DOHH2 (cell line): ENCODE measurements at regions not wholly inside any gene's neighbourhood (a gene's known extent, or its start where the extent isn't known, plus 50 kb on each side); places are given as distances from the start of the nearest gene placed in this dataset.

Experiments used
- H3F3A ChIP-seq: fragments of 200-600 bp; sonication (generic), shearing (Covaris generic); 2 replicates; pipeline ENCODE4 v1.6.0; 2016; ENCODE audit warnings: antibody characterized with exemption, mild to moderate bottlenecking; ENCODE audit not compliant: control insufficient read depth, insufficient read depth
- H3K27ac ChIP-seq: fragments of 200-600 bp; sonication (generic); 2 replicates; pipeline ENCODE4 v1.5.1; 2014; ENCODE audit warnings: low read depth, mild to moderate bottlenecking, low read length, moderate library complexity
- H3K27me3 ChIP-seq: fragments of 200-600 bp; sonication (generic); 2 replicates; pipeline ENCODE4 v1.6.1; 2014; ENCODE audit warnings: mild to moderate bottlenecking, low read length, mixed read lengths; ENCODE audit not compliant: control insufficient read depth
- H3K36me3 ChIP-seq: fragments of 200-600 bp; sonication (generic); 2 replicates; pipeline ENCODE4 v1.6.1; 2014; ENCODE audit warnings: mild to moderate bottlenecking, low read length, moderate library complexity, mixed read lengths; ENCODE audit not compliant: control insufficient read depth
- H3K4me1 ChIP-seq: fragments of 200-600 bp; sonication (generic); 2 replicates; pipeline ENCODE4 v1.6.1; 2014; ENCODE audit warnings: mild to moderate bottlenecking, low read length, mixed read lengths; ENCODE audit not compliant: control insufficient read depth
- H3K4me2 ChIP-seq: fragments of 200-600 bp; sonication (generic); 2 replicates; pipeline ENCODE4 v1.6.0; 2014; ENCODE audit warnings: mild to moderate bottlenecking, low read length, moderate library complexity
- H3K4me3 ChIP-seq: fragments of 200-600 bp; sonication (generic); 2 replicates; pipeline ENCODE4 v1.5.1; 2014; ENCODE audit warnings: mild to moderate bottlenecking, low read length, mixed read lengths
- H3K79me2 ChIP-seq: fragments of 200-600 bp; sonication (generic); 2 replicates; pipeline ENCODE4 v1.6.1; 2014; ENCODE audit warnings: mild to moderate bottlenecking, low read length, mixed read lengths; ENCODE audit not compliant: control insufficient read depth
- H3K9me2 ChIP-seq: fragments of 200-600 bp; sonication (generic); replicated peaks from 2 replicates; pipeline ENCODE4 v1.6.1; 2014; ENCODE audit warnings: mild to moderate bottlenecking, low read length, mixed read lengths; ENCODE audit not compliant: control insufficient read depth
- H3K9me3 ChIP-seq: fragments of 200-600 bp; sonication (generic); 2 replicates; pipeline ENCODE4 v1.6.1; 2014; ENCODE audit warnings: antibody characterized with exemption, low read length, mixed read lengths; ENCODE audit not compliant: control insufficient read depth, insufficient read depth
- H4K20me1 ChIP-seq: fragments of 200-600 bp; sonication (generic); 2 replicates; pipeline ENCODE4 v1.6.0; 2014; ENCODE audit warnings: low read depth, mild to moderate bottlenecking, antibody characterized with exemption, low read length, moderate library complexity; ENCODE audit not compliant: control insufficient read depth, insufficient read depth
- EZH2phosphoT487 ChIP-seq: fragments of 200-600 bp; sonication (generic); IDR thresholded peaks from 2 replicates; pipeline ENCODE4 v1.6.1; 2017; ENCODE audit warnings: borderline replicate concordance, mild to moderate bottlenecking, antibody characterized with exemption, low read length, moderate library complexity, mixed read lengths
- TF ChIP-seq, protein P1 (sequence below): fragments of 200-600 bp; sonication (generic); IDR thresholded peaks from one replicate; pipeline ENCODE4 v1.5.1; 2014; ENCODE audit warnings: antibody characterized with exemption, mild to moderate bottlenecking, low read depth, low read length; ENCODE audit not compliant: poor library complexity, severe bottlenecking

DNA sequence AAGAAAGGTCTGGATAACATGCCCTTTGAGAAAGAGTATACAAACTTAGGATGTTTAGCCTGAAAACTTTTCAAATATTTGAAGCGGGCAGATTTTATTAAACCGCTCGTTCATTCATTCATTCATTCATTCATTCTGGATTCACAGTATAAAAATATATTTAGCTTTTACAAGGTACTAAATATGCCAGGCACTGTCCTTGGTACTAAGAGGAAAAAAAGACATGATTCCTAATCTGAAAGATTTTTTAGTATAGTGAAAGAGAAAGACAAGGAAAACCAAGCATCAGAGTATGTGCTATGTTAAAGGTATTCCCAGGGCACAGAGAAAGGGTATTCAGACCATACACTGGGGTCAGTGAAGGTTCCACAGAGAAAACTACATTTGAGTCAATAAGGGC is 299.7 kb downstream of the BCAT1 start:
- Histone ChIP-seq H3K9me3 (no peaks in the 10 kb centered on the region), H3K9me2 (no peaks in the 10 kb centered on the region), H3K4me1 (no peaks in the 10 kb centered on the region), H3K79me2 (no peaks in the 10 kb centered on the region), H3F3A (no peaks in the 10 kb centered on the region), H3K4me3 (no peak overlapping the region), H3K27me3 (no peaks in the 10 kb centered on the region), H3K36me3 (no peaks in the 10 kb centered on the region), H3K27ac (no peak overlapping the region), H3K4me2 (no peak overlapping the region), H4K20me1 (no peaks in the 10 kb centered on the region)
- TF ChIP-seq, protein P1, sequence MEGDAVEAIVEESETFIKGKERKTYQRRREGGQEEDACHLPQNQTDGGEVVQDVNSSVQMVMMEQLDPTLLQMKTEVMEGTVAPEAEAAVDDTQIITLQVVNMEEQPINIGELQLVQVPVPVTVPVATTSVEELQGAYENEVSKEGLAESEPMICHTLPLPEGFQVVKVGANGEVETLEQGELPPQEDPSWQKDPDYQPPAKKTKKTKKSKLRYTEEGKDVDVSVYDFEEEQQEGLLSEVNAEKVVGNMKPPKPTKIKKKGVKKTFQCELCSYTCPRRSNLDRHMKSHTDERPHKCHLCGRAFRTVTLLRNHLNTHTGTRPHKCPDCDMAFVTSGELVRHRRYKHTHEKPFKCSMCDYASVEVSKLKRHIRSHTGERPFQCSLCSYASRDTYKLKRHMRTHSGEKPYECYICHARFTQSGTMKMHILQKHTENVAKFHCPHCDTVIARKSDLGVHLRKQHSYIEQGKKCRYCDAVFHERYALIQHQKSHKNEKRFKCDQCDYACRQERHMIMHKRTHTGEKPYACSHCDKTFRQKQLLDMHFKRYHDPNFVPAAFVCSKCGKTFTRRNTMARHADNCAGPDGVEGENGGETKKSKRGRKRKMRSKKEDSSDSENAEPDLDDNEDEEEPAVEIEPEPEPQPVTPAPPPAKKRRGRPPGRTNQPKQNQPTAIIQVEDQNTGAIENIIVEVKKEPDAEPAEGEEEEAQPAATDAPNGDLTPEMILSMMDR, result no peak
- TF ChIP-seq EZH2phosphoT487, result no peak

DNA sequence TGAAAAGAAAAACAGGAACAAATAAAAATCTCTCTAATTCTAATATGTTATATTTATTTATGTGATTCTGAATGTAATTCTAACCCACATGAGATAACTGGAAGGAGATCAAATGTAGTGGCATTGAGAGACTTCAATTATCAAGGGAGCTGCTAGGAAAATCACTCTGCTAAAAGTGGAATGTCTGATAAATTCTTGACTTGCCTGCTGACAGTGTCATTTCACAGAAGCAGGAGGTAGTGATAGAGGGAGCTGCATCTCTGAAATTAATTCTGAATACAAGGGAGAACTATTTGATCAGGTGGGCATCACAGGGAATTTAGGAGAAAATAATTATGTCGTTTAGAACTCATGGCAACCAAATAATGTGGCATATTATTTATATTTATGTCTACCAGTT is 303.6 kb downstream of the BCAT1 start:
- no peaks in the 10 kb centered on the region for H4K20me1 ChIP-seq
- H3K79me2 ChIP-seq, result no peaks in the 10 kb centered on the region
- H3F3A ChIP-seq, result no peaks in the 10 kb centered on the region
- no peak overlapping the region for H3K4me2 ChIP-seq
- no peaks in the 10 kb centered on the region for H3K36me3 ChIP-seq
- no peaks in the 10 kb centered on the region for H3K4me1 ChIP-seq
- TF ChIP-seq, protein P1, result no peak
- TF ChIP-seq EZH2phosphoT487, result no peak
- no peaks in the 10 kb centered on the region for H3K27me3 ChIP-seq
- H3K9me2 ChIP-seq, result no peaks in the 10 kb centered on the region
- H3K9me3 ChIP-seq, result no peaks in the 10 kb centered on the region
- no peak overlapping the region for H3K27ac ChIP-seq
- no peak overlapping the region for H3K4me3 ChIP-seq

GRCh38 chr12:24643120-24644119 is 305.5 kb downstream of the BCAT1 start:
- no peak overlapping the region for H3K27ac ChIP-seq
- no peak overlapping the region for H3K4me3 ChIP-seq
- TF ChIP-seq EZH2phosphoT487, result no peak
- TF ChIP-seq, protein P1, result no peak
- H3K4me2 ChIP-seq, result no peak overlapping the region
- no peaks in the 10 kb centered on the region for H3K9me3 ChIP-seq
- no peaks in the 10 kb centered on the region for H3K79me2 ChIP-seq
- H3K9me2 ChIP-seq, result no peaks in the 10 kb centered on the region
- H3K4me1 ChIP-seq, result no peaks in the 10 kb centered on the region
- H4K20me1 ChIP-seq, result no peaks in the 10 kb centered on the region
- H3K36me3 ChIP-seq, result no peaks in the 10 kb centered on the region
- H3F3A ChIP-seq, result no peaks in the 10 kb centered on the region
- H3K27me3 ChIP-seq, result no peaks in the 10 kb centered on the region
